Caco-2 (cell line): ENCODE measurements at regions not wholly inside any gene's neighbourhood (a gene's known extent, or its start where the extent isn't known, plus 50 kb on each side); places are given as distances from the start of the nearest gene placed in this dataset.
"Not testable (repeated sequence)": the region's sequence is repeated elsewhere in the genome, so short reads cannot be mapped to it uniquely, and the experiment has no call there.

Experiments
- BruUV-seq: library from RNA; stranded (reverse); fragments of 400-500 nt; replicated peaks from 2 replicates; lab custom pipeline; 2021; lab: Mats Ljungman, UMichigan
- CTCF ChIA-PET: fragments of 300-600 bp; sonication (Branson Sonifier 250); formaldehyde crosslinking; loops from one replicate; lab custom pipeline; 2022; ENCODE audit warnings: antibody characterized with exemption; lab: Charles Lee
- POLR2A ChIA-PET: fragments of 300-600 bp; sonication (Branson Sonifier 250); formaldehyde crosslinking; loops from one replicate; lab custom pipeline; 2022; ENCODE audit warnings: antibody characterized with exemption; lab: Charles Lee
- DNase-seq, 2 experiments: peaks; one replicate each; pipeline versions ENCODE4 v3.0.0 to v3.0.0-alpha.2; 2020 to 2022
- H3K27me3 ChIP-seq: replicated peaks from 2 replicates; pipeline ENCODE4 v1.6.0; 2011; ENCODE audit warnings: low read length; ENCODE audit not compliant: control insufficient read depth, insufficient read depth
- H3K36me3 ChIP-seq: 2 replicates; pipeline ENCODE4 v1.5.1; 2011; ENCODE audit warnings: low read length; ENCODE audit not compliant: control insufficient read depth, insufficient read depth
- H3K4me1 ChIP-seq: fragments of 250-450 bp; sonication (Bioruptor Pico); 2 replicates; pipeline ENCODE4 v1.5.1; 2020; ENCODE audit warnings: mild to moderate bottlenecking
- H3K4me3 ChIP-seq: 2 replicates; pipeline ENCODE4 v1.5.1; 2011; ENCODE audit warnings: low read depth, mild to moderate bottlenecking, control low read depth, low read length
- H3K9me3 ChIP-seq: fragments of 250-450 bp; sonication (Bioruptor Pico); 2 replicates; pipeline ENCODE4 v1.5.1; 2020; ENCODE audit warnings: mild to moderate bottlenecking, moderate library complexity
- H3K27ac Mint-ChIP-seq: one replicate; pipeline ENCODE4 v1.8.0; 2022; ENCODE audit warnings: mixed read lengths; ENCODE audit not compliant: unreplicated experiment
- H3K27me3 Mint-ChIP-seq: one replicate; pipeline ENCODE4 v1.8.0; 2022; ENCODE audit warnings: mixed read lengths; ENCODE audit not compliant: insufficient read depth, unreplicated experiment
- H3K36me3 Mint-ChIP-seq: one replicate; pipeline ENCODE4 v1.8.0; 2022; ENCODE audit warnings: mild to moderate bottlenecking, mixed read lengths; ENCODE audit not compliant: insufficient read depth, unreplicated experiment
- H3K4me1 Mint-ChIP-seq: one replicate; pipeline ENCODE4 v1.8.0; 2022; ENCODE audit warnings: low read depth, mixed read lengths; ENCODE audit not compliant: unreplicated experiment
- H3K4me3 Mint-ChIP-seq: one replicate; pipeline ENCODE4 v1.8.0; 2022; ENCODE audit warnings: mild to moderate bottlenecking, moderate library complexity, mixed read lengths; ENCODE audit not compliant: unreplicated experiment
- H3K9me3 Mint-ChIP-seq: one replicate; pipeline ENCODE4 v1.8.0; 2022; ENCODE audit warnings: mixed read lengths; ENCODE audit not compliant: unreplicated experiment
- intact Hi-C: fragments of 100-400 bp; cut with micrococcal nuclease; formaldehyde crosslinking; loops from one replicate; pipeline ENCODE4 v1.10.0; 2022; ENCODE audit not compliant: unreplicated experiment
- TF ChIP-seq, protein P1 (sequence below), 2 experiments: fragments of 200-600 bp in 1 of 2; IDR thresholded peaks; 1 replicate in 1 of 2; 2 replicates in 1 of 2; pipeline versions ENCODE4 v1.5.1 to v1.8.0; 2011 to 2022; ENCODE audit warnings: antibody characterized with exemption in 1 of 2, control low read depth in 1 of 2, inconsistent platforms in 1 of 2, low read depth in 1 of 2, low read length in 1 of 2, mild to moderate bottlenecking in 1 of 2, moderate library complexity in 1 of 2; ENCODE audit not compliant: insufficient read depth in 1 of 2, severe bottlenecking in 1 of 2, unreplicated experiment in 1 of 2

DNA sequence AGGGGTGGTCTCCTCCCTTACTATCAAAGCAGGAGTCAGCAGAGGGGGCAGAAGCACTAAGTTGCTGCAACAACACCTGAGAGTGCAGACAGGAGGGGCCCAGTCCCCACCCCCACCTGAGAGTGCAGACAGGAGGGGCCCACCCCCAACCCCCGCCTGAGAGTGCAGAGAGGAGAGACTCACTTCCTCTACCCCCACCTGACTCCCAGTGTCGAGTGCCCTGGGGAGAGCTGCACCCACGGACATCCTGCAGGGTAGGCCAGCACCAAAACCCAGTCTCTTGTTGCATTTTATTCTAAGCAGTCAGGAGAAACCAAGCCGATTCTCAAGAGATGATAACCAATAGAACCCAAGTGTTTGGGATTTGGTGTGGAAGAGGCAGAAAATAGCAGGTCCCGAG, 78.4 kb downstream of the NAPG start:
- no peak overlapping the region for H3K4me3 Mint-ChIP-seq
- peaks cover 10% of the 10 kb centered on the region for H3K9me3 Mint-ChIP-seq
- no peak for DNase-seq
- H3K27me3 Mint-ChIP-seq, result peaks cover 3% of the 10 kb centered on the region
- POLR2A ChIA-PET, result no interaction called here
- TF ChIP-seq, protein P1, sequence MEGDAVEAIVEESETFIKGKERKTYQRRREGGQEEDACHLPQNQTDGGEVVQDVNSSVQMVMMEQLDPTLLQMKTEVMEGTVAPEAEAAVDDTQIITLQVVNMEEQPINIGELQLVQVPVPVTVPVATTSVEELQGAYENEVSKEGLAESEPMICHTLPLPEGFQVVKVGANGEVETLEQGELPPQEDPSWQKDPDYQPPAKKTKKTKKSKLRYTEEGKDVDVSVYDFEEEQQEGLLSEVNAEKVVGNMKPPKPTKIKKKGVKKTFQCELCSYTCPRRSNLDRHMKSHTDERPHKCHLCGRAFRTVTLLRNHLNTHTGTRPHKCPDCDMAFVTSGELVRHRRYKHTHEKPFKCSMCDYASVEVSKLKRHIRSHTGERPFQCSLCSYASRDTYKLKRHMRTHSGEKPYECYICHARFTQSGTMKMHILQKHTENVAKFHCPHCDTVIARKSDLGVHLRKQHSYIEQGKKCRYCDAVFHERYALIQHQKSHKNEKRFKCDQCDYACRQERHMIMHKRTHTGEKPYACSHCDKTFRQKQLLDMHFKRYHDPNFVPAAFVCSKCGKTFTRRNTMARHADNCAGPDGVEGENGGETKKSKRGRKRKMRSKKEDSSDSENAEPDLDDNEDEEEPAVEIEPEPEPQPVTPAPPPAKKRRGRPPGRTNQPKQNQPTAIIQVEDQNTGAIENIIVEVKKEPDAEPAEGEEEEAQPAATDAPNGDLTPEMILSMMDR (IDR thresholded peaks at IDR 0.05; ENCODE audit: insufficient read depth in 1 of 2, low read depth in 1 of 2, low read length in 1 of 2, severe bottlenecking in 1 of 2, unreplicated experiment in 1 of 2), result no peak
- Histone ChIP-seq H3K9me3 (no peaks in the 10 kb centered on the region), H3K27me3 (no peaks in the 10 kb centered on the region), H3K4me1 (no peaks in the 10 kb centered on the region), H3K36me3 (no peaks in the 10 kb centered on the region), H3K4me3 (no peak overlapping the region)
- no TSS peak for BruUV-seq
- H3K27ac Mint-ChIP-seq, result no peak overlapping the region
- H3K36me3 Mint-ChIP-seq, result no peaks in the 10 kb centered on the region
- H3K4me1 Mint-ChIP-seq, result no peaks in the 10 kb centered on the region
- intact Hi-C loops, result no loop called here
- CTCF ChIA-PET, result no interaction called here

DNA sequence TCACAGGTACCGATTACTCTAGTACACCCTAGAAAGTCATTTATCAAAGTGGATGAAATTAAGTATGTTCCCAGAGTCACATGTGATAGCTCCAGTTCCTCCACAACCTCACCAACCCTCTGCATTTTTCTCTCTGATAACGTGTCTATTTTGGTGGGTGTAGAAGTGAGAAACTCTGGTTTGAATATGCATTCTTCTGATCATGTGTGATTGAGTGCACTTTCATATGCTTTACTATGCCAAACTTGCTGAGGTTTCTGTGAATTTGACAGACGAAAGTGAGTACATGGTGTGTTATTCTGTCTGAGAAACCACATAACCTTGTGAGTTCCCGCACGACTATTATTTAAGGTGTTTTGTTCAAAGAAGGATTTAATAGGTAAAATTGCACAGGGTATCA, 81.1 kb downstream of the NAPG start:
- H3K4me1 Mint-ChIP-seq, H3K9me3 ChIP-seq, H3K27ac Mint-ChIP-seq, CTCF ChIA-PET, H3K4me1 ChIP-seq, BruUV-seq, H3K36me3 Mint-ChIP-seq, H3K36me3 ChIP-seq, H3K27me3 ChIP-seq, DNase-seq, H3K4me3 ChIP-seq, H3K4me3 Mint-ChIP-seq, POLR2A ChIA-PET, H3K9me3 Mint-ChIP-seq, H3K27me3 Mint-ChIP-seq, intact Hi-C loops: not testable (repeated sequence)

DNA sequence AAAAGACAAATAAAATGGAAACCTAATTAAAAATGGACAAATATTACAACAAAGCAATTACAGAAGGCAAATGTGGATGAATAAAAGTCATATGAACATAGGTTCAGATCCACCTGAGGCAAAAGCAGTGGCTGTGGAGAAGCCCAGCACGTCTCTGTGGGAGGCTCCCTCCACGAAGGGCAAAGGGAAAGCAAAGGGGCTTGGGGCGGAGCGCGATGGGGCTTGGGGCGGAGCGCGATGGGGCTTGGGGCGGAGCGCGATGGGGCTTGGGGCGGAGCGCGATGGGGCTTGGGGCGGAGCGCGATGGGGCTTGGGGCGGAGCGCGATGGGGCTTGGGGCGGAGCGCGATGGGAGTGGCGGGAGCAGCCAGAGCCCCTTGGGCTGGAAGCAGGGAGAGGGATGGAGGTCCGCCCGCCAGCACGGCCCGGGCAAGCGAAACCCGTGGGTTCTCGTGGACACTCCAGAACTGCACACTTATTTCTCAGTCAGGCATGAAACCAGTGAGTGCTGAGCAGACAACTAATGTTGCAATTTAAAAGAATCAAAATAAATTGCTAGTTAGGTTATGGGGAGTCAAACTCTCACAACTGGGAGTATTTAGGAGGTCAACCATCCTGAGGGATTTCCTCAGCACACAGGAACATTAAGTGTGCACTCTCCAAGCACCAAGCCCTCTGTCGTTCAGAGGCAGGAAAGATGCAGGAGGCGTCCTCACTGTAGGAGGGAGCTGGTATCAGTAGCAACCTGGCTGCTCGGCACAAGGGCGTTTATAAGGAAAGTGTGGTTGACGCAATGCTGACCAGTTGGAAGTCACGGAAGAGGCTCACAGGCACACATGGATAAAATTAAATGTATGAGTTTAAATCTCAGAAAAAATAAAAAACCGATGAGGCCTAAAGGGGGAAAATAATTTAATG, 81.8 kb downstream of the NAPG start:
- CTCF ChIA-PET, H3K27me3 Mint-ChIP-seq, intact Hi-C loops, BruUV-seq, H3K4me3 Mint-ChIP-seq, H3K4me3 ChIP-seq, POLR2A ChIA-PET, H3K27me3 ChIP-seq, H3K36me3 ChIP-seq, H3K4me1 ChIP-seq, H3K9me3 Mint-ChIP-seq, H3K9me3 ChIP-seq, H3K27ac Mint-ChIP-seq, H3K36me3 Mint-ChIP-seq, H3K4me1 Mint-ChIP-seq, DNase-seq: not testable (repeated sequence)

DNA sequence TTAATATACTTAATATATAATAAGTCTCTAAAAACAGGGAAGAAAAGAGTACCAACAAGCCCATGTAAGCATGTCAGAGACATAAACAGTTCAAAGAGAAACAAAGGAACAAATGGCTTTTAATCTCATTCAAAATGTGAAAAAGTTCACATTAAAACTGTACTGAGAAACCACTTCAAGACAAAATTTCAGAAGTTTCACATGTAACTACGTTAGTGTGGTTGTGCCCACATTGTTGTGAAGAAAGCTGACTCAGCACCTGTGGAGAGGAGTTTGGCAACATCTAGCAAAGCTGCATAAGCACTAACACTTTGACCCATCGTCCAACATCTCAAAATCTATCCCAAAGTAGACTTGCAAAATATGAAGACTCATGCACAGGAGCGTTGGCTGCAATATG, 82.6 kb downstream of the NAPG start:
- H3K9me3 Mint-ChIP-seq, H3K27ac Mint-ChIP-seq, intact Hi-C loops, H3K4me1 Mint-ChIP-seq, H3K36me3 Mint-ChIP-seq, H3K4me1 ChIP-seq, H3K27me3 ChIP-seq, H3K36me3 ChIP-seq, CTCF ChIA-PET, H3K9me3 ChIP-seq, H3K4me3 Mint-ChIP-seq, DNase-seq, H3K27me3 Mint-ChIP-seq, H3K4me3 ChIP-seq, POLR2A ChIA-PET, BruUV-seq: not testable (repeated sequence)

DNA sequence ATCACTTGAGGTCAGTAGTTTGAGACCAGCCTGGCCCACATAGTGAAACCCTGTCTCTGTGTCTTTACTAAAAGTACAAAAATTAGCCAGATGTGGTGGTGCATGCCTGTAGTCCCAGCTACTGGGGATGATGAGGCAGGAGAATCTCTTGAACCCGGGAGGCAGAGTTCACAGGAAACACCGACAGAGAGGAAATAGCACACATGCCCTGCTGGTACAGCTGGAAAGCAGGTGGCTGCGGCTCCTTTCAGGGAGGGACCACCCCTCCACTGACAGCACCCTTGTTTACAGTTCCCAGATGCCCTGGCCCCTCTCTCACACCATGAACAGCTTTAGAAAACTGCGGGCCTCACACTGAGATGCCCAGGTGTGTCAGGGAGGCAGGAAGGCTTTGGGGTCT, 83.2 kb downstream of the NAPG start:
- H3K27me3 Mint-ChIP-seq, H3K4me3 Mint-ChIP-seq, POLR2A ChIA-PET, intact Hi-C loops, H3K27me3 ChIP-seq, BruUV-seq, H3K9me3 ChIP-seq, H3K4me1 ChIP-seq, H3K4me3 ChIP-seq, H3K36me3 Mint-ChIP-seq, H3K9me3 Mint-ChIP-seq, H3K36me3 ChIP-seq, H3K4me1 Mint-ChIP-seq, H3K27ac Mint-ChIP-seq, CTCF ChIA-PET, DNase-seq: not testable (repeated sequence)

DNA sequence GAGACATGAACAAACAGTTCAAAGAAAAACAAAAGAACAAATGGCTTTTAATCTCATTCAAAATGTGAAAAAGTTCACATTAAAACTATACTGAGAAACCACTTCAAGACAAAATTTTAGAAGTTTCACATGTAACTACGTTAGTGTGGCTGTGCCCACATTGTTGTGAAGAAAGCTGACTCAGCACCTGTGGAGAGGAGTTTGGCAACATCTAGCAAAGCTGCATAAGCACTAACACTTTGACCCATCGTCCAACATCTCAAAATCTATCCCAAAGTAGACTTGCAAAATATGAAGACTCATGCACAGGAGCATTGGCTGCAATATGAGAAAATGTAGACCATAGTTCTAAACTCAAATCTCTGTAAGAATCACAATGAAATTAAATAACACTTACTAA, 87.4 kb downstream of the NAPG start:
- H3K4me1 Mint-ChIP-seq, DNase-seq, CTCF ChIA-PET, BruUV-seq, H3K36me3 ChIP-seq, H3K4me3 ChIP-seq, H3K36me3 Mint-ChIP-seq, H3K4me1 ChIP-seq, H3K9me3 Mint-ChIP-seq, H3K27ac Mint-ChIP-seq, intact Hi-C loops, H3K27me3 ChIP-seq, H3K4me3 Mint-ChIP-seq, H3K9me3 ChIP-seq, H3K27me3 Mint-ChIP-seq, POLR2A ChIA-PET: not testable (repeated sequence)
